HCT116 (cell line): ENCODE measurements at regions not wholly inside any gene's neighbourhood (a gene's known extent, or its start where the extent isn't known, plus 50 kb on each side); places are given as distances from the start of the nearest gene placed in this dataset.
"Not testable (repeated sequence)": the region's sequence is repeated elsewhere in the genome, so short reads cannot be mapped to it uniquely, and the experiment has no call there.

Experiments
- ELF1 ChIP-seq: IDR thresholded peaks from 2 replicates; pipeline ENCODE4 v1.6.1; 2012; ENCODE audit warnings: low read depth, borderline replicate concordance
- EZH2phosphoT487 ChIP-seq: fragments of 200-600 bp; IDR thresholded peaks from 2 replicates; pipeline ENCODE4 v1.6.1; 2018; ENCODE audit warnings: antibody characterized with exemption, borderline replicate concordance
- POLR2A ChIP-seq: IDR thresholded peaks from 2 replicates; pipeline ENCODE4 v1.7.0; 2011; ENCODE audit warnings: borderline replicate concordance; ENCODE audit not compliant: insufficient read depth, insufficient read length; ENCODE audit errors: extremely low read depth
- POLR2AphosphoS5 ChIP-seq: IDR thresholded peaks from 2 replicates; pipeline ENCODE4 v1.6.1; 2011; ENCODE audit warnings: mild to moderate bottlenecking, low read depth, low read length, moderate library complexity
- SIN3A ChIP-seq: IDR thresholded peaks from 2 replicates; pipeline ENCODE4 v1.6.1; 2012; ENCODE audit warnings: low read depth
- SRF ChIP-seq: IDR thresholded peaks from 2 replicates; pipeline ENCODE4 v1.6.1; 2012; ENCODE audit warnings: low read depth
- ZFX ChIP-seq: fragments of 450-650 bp; IDR thresholded peaks from 2 replicates; pipeline ENCODE4 v1.6.1; 2017
- ZNF274 ChIP-seq: fragments of 200-500 bp; sonication (Bioruptor generic); IDR thresholded peaks from 2 replicates; pipeline ENCODE4 v1.6.1; 2014; ENCODE audit warnings: mild to moderate bottlenecking, low read depth, low read length, inconsistent platforms
- TF ChIP-seq, protein P1 (sequence below), 3 experiments: fragments of 200-600 bp in 1 of 3; sonication (generic) in 1 of 3; IDR thresholded peaks in 2 of 3; conservative IDR thresholded peaks in 1 of 3; 2 replicates each; pipeline ENCODE4 v1.5.1; 2012 to 2017; ENCODE audit warnings: low read depth in 2 of 3, low read length in 2 of 3, antibody characterized with exemption in 1 of 3, borderline replicate concordance in 1 of 3, control low read depth in 1 of 3, mild to moderate bottlenecking in 1 of 3, mixed read lengths in 1 of 3, mixed run types in 1 of 3, moderate library complexity in 1 of 3; ENCODE audit not compliant: insufficient read depth in 1 of 3
- TF ChIP-seq, protein P2 (sequence below): IDR thresholded peaks from 2 replicates; pipeline ENCODE4 v1.6.1; 2012

DNA sequence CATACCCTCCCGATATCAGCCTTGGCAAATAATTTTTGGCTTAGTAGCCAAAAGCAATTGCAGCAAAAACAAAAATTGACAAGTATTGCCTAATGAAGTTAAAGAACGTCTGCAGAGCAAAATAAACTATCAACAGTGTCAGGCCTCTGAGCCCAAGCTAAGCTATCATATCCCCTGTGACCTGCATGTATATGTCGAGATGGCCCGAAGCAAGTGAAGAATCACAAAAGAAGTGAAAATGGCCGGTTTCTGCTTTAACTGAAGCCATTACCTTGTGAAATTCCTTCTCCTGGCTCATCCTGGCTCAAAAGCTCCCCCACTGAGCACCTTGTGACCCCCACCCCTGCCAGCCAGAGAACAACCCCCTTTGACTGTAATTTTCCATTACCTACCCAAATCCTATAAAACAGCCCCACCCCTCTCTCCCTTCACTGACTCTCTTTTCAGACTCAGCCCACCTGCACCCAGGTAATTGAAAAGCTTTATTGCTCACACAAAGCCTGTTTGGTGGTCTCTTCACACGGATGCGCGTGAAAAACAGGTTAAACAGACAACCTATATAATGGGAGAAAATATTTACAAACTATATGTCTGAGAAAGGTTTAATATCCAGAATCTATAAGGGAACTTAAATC, 466.3 kb downstream of the PYDC2 start:
- TF ChIP-seq POLR2A, SIN3A, ELF1, EZH2phosphoT487, ZNF274, POLR2AphosphoS5, SRF, ZFX: not testable (repeated sequence)
- TF ChIP-seq, protein P1, sequence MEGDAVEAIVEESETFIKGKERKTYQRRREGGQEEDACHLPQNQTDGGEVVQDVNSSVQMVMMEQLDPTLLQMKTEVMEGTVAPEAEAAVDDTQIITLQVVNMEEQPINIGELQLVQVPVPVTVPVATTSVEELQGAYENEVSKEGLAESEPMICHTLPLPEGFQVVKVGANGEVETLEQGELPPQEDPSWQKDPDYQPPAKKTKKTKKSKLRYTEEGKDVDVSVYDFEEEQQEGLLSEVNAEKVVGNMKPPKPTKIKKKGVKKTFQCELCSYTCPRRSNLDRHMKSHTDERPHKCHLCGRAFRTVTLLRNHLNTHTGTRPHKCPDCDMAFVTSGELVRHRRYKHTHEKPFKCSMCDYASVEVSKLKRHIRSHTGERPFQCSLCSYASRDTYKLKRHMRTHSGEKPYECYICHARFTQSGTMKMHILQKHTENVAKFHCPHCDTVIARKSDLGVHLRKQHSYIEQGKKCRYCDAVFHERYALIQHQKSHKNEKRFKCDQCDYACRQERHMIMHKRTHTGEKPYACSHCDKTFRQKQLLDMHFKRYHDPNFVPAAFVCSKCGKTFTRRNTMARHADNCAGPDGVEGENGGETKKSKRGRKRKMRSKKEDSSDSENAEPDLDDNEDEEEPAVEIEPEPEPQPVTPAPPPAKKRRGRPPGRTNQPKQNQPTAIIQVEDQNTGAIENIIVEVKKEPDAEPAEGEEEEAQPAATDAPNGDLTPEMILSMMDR (IDR thresholded peaks at IDR 0.05 in 2 of 3, conservative IDR thresholded peaks at IDR 0.05 in 1 of 3; ENCODE audit: borderline replicate concordance in 1 of 3, insufficient read depth in 1 of 3, low read depth in 2 of 3, low read length in 2 of 3): not testable (repeated sequence)
- TF ChIP-seq, protein P2, sequence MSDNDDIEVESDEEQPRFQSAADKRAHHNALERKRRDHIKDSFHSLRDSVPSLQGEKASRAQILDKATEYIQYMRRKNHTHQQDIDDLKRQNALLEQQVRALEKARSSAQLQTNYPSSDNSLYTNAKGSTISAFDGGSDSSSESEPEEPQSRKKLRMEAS: not testable (repeated sequence)
